Heart right ventricle (tissue), 16 donors: ENCODE measurements at regions not wholly inside any gene's neighbourhood (a gene's known extent, or its start where the extent isn't known, plus 50 kb on each side); places are given as distances from the start of the nearest gene placed in this dataset.
"Not testable (repeated sequence)": the region's sequence is repeated elsewhere in the genome, so short reads cannot be mapped to it uniquely, and the experiment has no call there.

ENCODE experiments used
- ATAC-seq, 8 donors: fragments of 200-7000 bp; cut with Tn5 transposase; one replicate each; pipeline ENCODE4 v1.9.1; 2020; ENCODE audit warnings: mild to moderate bottlenecking in 8 of 8, moderate library complexity in 8 of 8, moderate number of reproducible peaks in 1 of 8
- DNase-seq, 2 donors: peaks; one replicate each; pipeline ENCODE4 v3.0.0-alpha.2; 2020
- H3K27ac ChIP-seq, 10 donors: fragments of 200-600 bp; sonication (generic) in 2 of 10; one replicate each; pipeline versions ENCODE4 v1.5.0 to v1.8.0; 2020 to 2022; ENCODE audit warnings: mild to moderate bottlenecking in 3 of 10
- H3K27me3 ChIP-seq, 7 donors: fragments of 200-600 bp; one replicate each; pipeline ENCODE4 v1.8.0; 2021 to 2022; ENCODE audit warnings: mild to moderate bottlenecking in 2 of 7
- H3K36me3 ChIP-seq, 9 donors: fragments of 200-600 bp; sonication (generic) in 1 of 9; one replicate each; pipeline versions ENCODE4 v1.5.0 to v1.8.0; 2020 to 2022; ENCODE audit warnings: mild to moderate bottlenecking in 2 of 9
- H3K4me1 ChIP-seq, 9 donors: fragments of 200-600 bp; sonication (generic) in 1 of 9; one replicate each; pipeline versions ENCODE4 v1.5.0 to v1.8.0; 2020 to 2022; ENCODE audit warnings: mild to moderate bottlenecking in 4 of 9
- H3K4me3 ChIP-seq, 10 donors: fragments of 200-600 bp; sonication (generic) in 2 of 10; one replicate each; pipeline versions ENCODE4 v1.5.0 to v1.8.0; 2020 to 2022; ENCODE audit warnings: mild to moderate bottlenecking in 7 of 10, moderate library complexity in 2 of 10
- H3K9me3 ChIP-seq, 11 donors: fragments of 200-600 bp in 10 of 11; sonication (generic) in 2 of 11; one replicate each; pipeline versions ENCODE4 v1.5.0 to v1.8.0; 2013 to 2022; ENCODE audit warnings: mild to moderate bottlenecking in 2 of 11, control low read depth in 1 of 11, moderate library complexity in 1 of 11
- CTCF ChIP-seq, 9 donors: fragments of 200-600 bp; sonication (generic) in 2 of 9; IDR thresholded peaks; one replicate each; pipeline versions ENCODE4 v1.5.0 to v1.8.0; 2021 to 2022; ENCODE audit warnings: antibody characterized with exemption in 9 of 9, mild to moderate bottlenecking in 5 of 9, moderate library complexity in 1 of 9
- WGBS, 2 donors: extraction: QIAGEN DNeasy Blood & Tissue Kit; methylation state at CpG; one replicate each; pipeline ENCODE4 v1.1.7; 2013; ENCODE audit warnings: inconsistent platforms in 1 of 2; 5-methylcytosine and 5-hydroxymethylcytosine counted together
- intact Hi-C, 10 donors: fragments of 100-400 bp; cut with DNase I; formaldehyde crosslinking; loops; one replicate each; pipeline versions ENCODE4 v1.11.1 to v1.14.2; 2022
- donor health status: Arrhythmogenic right ventricular cardiomyopathy.
- donor health status: ischemic (EF 13 %, LVEDD 7.1; RV severe dilation, severe dysfunction).
- donor health status: healthy with polysubstance abuse.
- donor health status: DM: no; HTN: yes; CAD: no.
- donor health status: DM: no; HTN: no; CAD: no.
- donor health status: ischemic (EF 25% LVEDD 6.9; RV normal size, moderate dysfunction).
- donor health status: ischemic (EF 25% LVEDD 5.7; RV mildly dilated, moderate dysfunction).
- donor health status: healthy.
- donor health status: DM: yes; HTN: yes; CAD: no.
- donor health status: Ischemic cardiomyopathy.
- donor health status: ischemic (EF 35%, LVEDD 5.7; RV mildly dilated, moderate dysfunction).
- donor health status: nonischemic (EF 11% LVEDD 7.7; RV severe dilation, severe dysfunction).
- donor health status: DM: yes; HTN: yes; CAD: no.
- donor health status: PGD.
- donor health status: ischemic (EF 29% LVEDD 5.4; RV normal size, mild dysfunction).
- donor health status: nonischemic (EF 23%, LVEDD 6.1; RV moderate dilation, normal function).

DNA sequence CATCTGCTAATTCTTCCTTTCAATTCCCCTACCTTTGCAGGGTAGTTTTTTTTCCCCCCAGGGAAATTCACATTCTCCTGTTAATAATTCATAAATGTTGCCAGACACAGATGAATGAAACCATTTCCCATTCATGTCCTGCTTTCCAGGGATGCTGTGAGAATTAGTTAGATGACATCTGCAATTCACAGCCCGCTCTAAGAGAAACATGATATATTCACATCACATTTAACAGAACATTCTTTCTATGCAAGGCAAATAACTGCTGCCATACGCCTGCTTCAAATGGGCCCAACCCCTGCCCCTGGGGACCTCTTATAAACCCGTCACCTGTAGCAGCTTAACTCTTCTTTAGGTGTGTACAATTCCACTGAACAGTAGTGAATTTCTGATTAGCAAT, 110.6 kb upstream of the CTAGE1 start:
- Histone ChIP-seq H3K36me3 (no peaks in the 10 kb centered on the region), H3K4me3 (no peak overlapping the region), H3K27ac (no peak overlapping the region), H3K27me3 (no peaks in the 10 kb centered on the region), H3K4me1 (peaks cover 0 to 17% (median 0%) of the 10 kb centered on the region in 9 donors), H3K9me3 (no peaks in the 10 kb centered on the region)
- DNase-seq (no peak), ATAC-seq (no peak)
- no peak for TF ChIP-seq CTCF (IDR thresholded peaks at IDR 0.05)
- 94 to 95% methylated on average over 3 of the region's 3 CpGs for WGBS, 2 donors
- intact Hi-C loops = loop anchor here in 2 of 10 donors (2.0 to 10.0 kb wide), 2 partner anchors 25 to 1483 kb away; no protein-coding TSS in a partner anchor

DNA sequence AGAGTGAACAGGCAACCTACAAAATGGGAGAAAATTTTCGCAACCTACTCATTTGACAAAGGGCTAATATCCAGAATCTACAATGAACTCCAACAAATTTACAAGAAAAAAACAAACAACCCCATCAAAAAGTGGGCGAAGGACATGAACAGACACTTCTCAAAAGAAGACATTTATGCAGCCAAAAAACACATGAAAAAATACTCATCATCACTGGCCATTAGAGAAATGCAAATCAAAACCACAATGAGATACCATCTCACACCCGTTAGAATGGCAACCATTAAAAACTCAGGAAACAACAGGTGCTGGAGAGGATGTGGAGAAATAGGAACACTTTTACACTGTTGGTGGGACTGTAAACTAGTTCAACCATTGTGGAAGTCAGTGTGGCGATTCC, 117.0 kb upstream of the CTAGE1 start:
- H3K27ac ChIP-seq, H3K36me3 ChIP-seq, DNase-seq, H3K9me3 ChIP-seq, H3K4me3 ChIP-seq, ATAC-seq, H3K27me3 ChIP-seq: not testable (repeated sequence)
- 72 to 87% methylated on average over 2 of the region's 4 CpGs for WGBS, 2 donors
- H3K4me1 ChIP-seq = peaks cover 0 to 10% (median 0%) of the 10 kb centered on the region in 9 donors
- intact Hi-C loops = loop anchor here in 1 of 10 donors (5.0 kb wide), 1 partner anchor 32 kb away; no protein-coding TSS in a partner anchor

DNA sequence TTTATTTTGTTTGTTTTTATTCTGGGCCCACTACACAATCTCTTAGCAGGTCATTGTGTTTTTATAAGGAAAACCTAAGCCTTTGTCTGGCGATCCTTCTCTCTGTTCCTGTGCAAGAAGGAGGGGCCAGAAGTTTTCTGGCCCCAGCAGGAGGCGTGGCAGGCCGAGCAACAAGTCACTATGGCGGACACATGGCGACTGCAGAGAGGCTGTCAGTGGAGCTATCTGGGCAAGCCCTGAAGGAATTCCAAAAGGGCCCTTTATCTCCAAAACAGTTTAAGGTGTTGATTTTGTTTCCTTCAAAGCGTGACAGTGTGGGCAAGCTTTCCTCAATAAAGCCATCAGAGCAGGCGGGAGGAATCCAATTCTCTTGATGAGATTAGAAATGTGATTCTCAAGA, 118.8 kb upstream of the CTAGE1 start:
- Histone ChIP-seq H3K9me3 (no peaks in the 10 kb centered on the region), H3K27me3 (no peaks in the 10 kb centered on the region), H3K27ac (peak overlapping the region in 1 of 10 donors; percentile 9), H3K4me3 (no peak overlapping the region), H3K36me3 (no peaks in the 10 kb centered on the region), H3K4me1 (peaks cover 0 to 10% (median 1%) of the 10 kb centered on the region in 9 donors)
- WGBS, 2 donors = 88 to 89% methylated on average over 7 of the region's 7 CpGs
- DNase-seq = no peak
- ATAC-seq = no peak
- TF ChIP-seq CTCF (IDR thresholded peaks at IDR 0.05) = no peak
- intact Hi-C loops = loop anchor here in 1 of 10 donors (5.0 kb wide), 1 partner anchor 34 kb away; no protein-coding TSS in a partner anchor

GRCh38 chr18:22538426-22538825, 120.7 kb upstream of the CTAGE1 start:
- Histone ChIP-seq H3K27me3 (no peaks in the 10 kb centered on the region), H3K27ac (peak overlapping the region in 8 of 10 donors; percentile 16 to 60 (median 26)), H3K36me3 (no peaks in the 10 kb centered on the region), H3K9me3 (no peaks in the 10 kb centered on the region), H3K4me3 (no peak overlapping the region), H3K4me1 (peaks cover 4 to 25% (median 12%) of the 10 kb centered on the region in 9 donors)
- ATAC-seq (peak; percentile 48 to 87 (median 78)), DNase-seq (peak in 1 of 2 donors; percentile 63)
- WGBS, 2 donors = 71% methylated on average over 5 of the region's 5 CpGs
- TF ChIP-seq CTCF (IDR thresholded peaks at IDR 0.05) = no peak
- intact Hi-C loops = loop anchor here in 1 of 10 donors (5.0 kb wide), 1 partner anchor 36 kb away; no protein-coding TSS in a partner anchor

DNA sequence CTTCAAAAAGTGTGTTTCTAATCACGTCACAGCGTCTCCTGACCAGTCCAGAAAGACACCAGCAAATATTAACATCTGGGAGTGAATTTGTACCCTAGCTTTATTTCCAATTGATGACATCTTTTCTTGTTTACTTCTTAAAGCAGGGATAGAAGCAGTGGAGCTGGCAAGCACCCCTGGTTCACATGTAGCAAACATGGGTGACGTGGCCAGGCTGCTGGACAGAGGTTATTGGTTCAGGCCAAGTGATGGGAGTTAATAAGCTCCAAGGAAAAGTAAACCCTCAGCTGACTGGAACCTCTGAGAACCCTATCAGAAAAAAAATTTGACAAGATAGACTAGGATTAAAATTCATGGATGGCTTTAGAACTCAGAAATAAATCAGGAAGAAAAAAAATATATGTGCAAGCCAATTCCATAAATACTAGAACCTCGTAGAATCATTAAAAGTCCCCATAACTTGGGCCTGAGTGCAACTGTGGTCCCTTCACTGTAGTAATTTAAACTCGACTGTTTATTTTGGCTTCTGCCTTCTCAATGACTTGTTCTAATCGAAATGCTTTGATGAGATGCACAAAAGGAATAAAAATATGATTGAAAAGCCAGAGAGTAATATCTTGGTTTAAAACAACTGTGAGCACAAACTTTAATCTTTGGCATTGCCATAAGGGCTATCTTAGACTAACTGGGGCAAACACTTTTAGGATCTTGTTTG, 121.5 kb upstream of the CTAGE1 start:
- H3K36me3 ChIP-seq = no peaks in the 10 kb centered on the region
- WGBS, 2 donors = 70 to 74% methylated on average over 6 of the region's 6 CpGs

More for the DNA sequence above, 121.5 kb upstream of the CTAGE1 start:
- no peaks in the 10 kb centered on the region for H3K27me3 ChIP-seq
- peak overlapping the region in 7 of 10 donors; percentile 15 to 60 (median 28) for H3K27ac ChIP-seq
- intact Hi-C loops = loop anchor here in 1 of 10 donors (5.0 kb wide), 1 partner anchor 37 kb away; no protein-coding TSS in a partner anchor
- no peak for TF ChIP-seq CTCF (IDR thresholded peaks at IDR 0.05)
- ATAC-seq (peak in 6 of 8 donors; percentile 25 to 65 (median 54)), DNase-seq (peak in 1 of 2 donors; percentile 36)
- H3K4me3 ChIP-seq = no peak overlapping the region
- H3K9me3 ChIP-seq = no peaks in the 10 kb centered on the region
- H3K4me1 ChIP-seq = peaks cover 5 to 33% (median 12%) of the 10 kb centered on the region in 9 donors
